Sciatic nerve (tissue), 2 donors: ENCODE measurements at regions not wholly inside any gene's neighbourhood (a gene's known extent, or its start where the extent isn't known, plus 50 kb on each side); places are given as distances from the start of the nearest gene placed in this dataset.
"Not testable (repeated sequence)": the region's sequence is repeated elsewhere in the genome, so short reads cannot be mapped to it uniquely, and the experiment has no call there.

Experiments
- ATAC-seq: fragments of 200-7000 bp; cut with Tn5 transposase; one replicate; pipeline ENCODE4 v1.9.1; 2020; ENCODE audit warnings: mild to moderate bottlenecking, moderate library complexity
- DNase-seq: peaks from one replicate; pipeline ENCODE4 v3.0.0-alpha.2; 2020; ENCODE audit warnings: low spot score
- intact Hi-C: fragments of 100-400 bp; cut with DNase I; formaldehyde crosslinking; loops from one replicate; pipeline ENCODE4 v1.14.2; 2022
- donor health status: DM: no; HTN: no; CAD: no.
- donor health status: DM: no; HTN: no; CAD: no.

DNA sequence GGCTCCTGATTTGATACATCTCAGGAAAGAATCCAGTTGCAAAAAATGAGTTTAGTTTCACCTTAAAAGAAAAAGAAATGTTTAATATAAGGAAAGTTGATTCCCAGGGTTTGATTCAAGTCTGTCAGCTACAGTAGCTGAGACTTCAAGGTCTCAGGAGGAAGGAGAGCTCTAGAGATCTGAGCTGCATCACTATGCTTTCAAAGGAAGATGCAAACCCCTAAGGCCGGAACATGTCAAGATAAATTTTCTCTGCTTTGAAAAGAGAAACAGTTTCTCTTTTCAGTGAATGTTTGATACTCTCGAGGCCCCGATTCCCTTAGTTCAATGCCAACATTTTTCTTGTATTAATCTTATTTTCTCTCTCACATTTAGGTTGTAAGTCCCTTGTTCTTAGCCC lies 128.6 kb downstream of the RGPD3 start:
- intact Hi-C loops, result no loop called here
- DNase-seq, result no peak
- ATAC-seq, result no peak

DNA sequence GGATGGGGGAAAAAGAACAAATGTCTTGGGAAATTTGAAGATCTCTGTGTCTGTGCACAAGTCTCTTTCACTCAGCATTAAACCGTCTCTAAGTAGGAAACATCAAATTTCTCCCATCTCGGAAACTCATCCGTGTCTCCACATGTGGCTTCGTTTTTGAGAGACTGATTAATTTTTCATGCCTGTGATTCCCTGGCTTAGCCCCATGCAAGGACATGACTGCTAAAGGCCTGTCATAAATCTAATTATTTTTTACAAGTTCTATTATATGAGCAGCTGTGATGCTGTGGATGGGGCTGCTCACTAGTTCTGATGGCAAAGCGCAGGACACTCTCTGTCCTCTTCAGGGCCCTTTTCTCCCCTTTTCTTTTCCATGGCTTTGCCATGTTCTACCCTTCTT lies 129.1 kb downstream of the RGPD3 start:
- intact Hi-C loops, result no loop called here
- no peak for DNase-seq
- ATAC-seq, result no peak

- no peak for DNase-seq
- no peak for ATAC-seq
- intact Hi-C loops, result no loop called here
Observed at GRCh38 chr2:106338043-106338442, 130.2 kb downstream of the RGPD3 start.

DNA sequence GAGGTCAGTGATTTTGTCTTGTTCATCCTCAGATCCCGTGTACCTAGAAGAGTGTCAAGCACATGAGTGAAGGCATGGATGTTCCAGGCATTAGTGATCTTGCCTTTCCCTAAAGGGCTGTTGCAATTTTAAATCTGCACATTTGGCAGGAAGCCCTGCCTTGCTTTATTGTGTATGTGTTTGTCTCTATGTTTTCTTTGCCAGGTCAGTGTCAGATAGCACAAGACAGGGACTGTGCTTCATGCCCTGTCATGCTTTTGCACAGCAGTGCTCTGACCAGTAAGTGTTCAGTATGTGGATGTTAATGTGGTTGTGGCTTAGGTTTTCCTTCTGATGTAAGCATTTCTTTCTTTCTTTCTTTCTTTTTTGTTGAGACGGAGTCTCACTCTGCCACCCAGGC lies 131.5 kb downstream of the RGPD3 start:
- intact Hi-C loops, result no loop called here
- DNase-seq, result no peak
- ATAC-seq, result no peak

- ATAC-seq (no peak), DNase-seq (no peak)
- intact Hi-C loops, result no loop called here
Observed at GRCh38 chr2:106336108-106336507, 132.1 kb downstream of the RGPD3 start.

DNA sequence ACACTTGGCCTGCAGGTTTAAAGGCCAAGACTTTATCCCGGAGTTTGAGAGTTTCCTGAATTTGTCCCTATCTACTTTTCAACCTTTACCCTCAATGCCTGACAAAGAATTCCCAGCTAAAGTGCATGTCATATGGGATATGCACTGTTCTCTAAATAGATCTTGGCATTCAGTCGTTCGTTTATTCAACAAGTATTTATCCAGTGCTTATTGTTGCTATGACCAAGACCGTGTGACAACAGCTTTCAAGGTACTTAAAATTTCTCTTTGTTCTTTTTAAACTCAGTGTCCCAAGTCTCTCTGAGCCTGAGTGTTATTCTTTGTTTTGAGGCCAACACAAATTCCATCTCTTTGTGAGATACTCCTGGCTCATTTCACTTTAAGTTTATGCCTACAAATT lies 133.4 kb downstream of the RGPD3 start:
- ATAC-seq, result no peak
- DNase-seq, result no peak
- intact Hi-C loops, result no loop called here

DNA sequence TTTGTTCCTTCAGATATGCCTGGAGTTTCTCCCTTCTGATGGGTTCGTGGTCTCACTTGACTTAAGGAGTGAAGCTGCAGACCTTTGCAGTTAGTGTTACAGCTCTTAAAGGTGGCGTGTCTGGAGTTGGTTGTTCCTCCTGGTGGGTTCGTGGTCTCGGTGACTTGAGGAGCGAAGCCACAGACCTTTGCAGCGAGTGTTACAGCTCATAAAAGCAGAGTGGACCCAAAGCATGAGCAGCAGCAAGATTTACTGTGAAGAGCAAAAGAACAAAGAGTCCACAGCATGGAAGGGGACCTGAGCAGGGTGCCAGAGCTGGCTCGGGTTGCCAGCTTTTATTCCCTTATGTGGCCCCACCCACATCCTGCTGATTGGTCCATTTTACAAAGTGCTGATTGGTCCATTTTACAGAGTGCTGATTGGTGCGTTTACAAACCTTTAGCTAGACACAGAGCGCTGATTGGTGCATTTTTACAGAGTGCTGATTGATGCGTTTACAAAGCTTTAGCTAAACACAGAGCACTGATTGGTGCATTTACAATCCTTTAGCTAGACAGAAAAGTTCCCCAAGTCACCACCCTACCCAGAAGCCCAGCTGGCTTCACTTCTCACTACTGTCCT lies 134.8 kb downstream of the RGPD3 start:
- intact Hi-C loops, DNase-seq: not testable (repeated sequence)

GRCh38 chr2:106332054-106332453 lies 136.2 kb downstream of the RGPD3 start:
- ATAC-seq (no peak), DNase-seq (no peak)
- intact Hi-C loops, result no loop called here

More for the DNA sequence above, 134.8 kb downstream of the RGPD3 start:
- not testable (repeated sequence) for ATAC-seq

GRCh38 chr2:106330384-106331261 lies 136.5 kb upstream of the UXS1 start:
- DNase-seq, intact Hi-C loops, ATAC-seq: not testable (repeated sequence)

GRCh38 chr2:106323337-106324013 lies 129.4 kb upstream of the UXS1 start:
- ATAC-seq (no peak), DNase-seq (no peak)
- intact Hi-C loops, result no loop called here

DNA sequence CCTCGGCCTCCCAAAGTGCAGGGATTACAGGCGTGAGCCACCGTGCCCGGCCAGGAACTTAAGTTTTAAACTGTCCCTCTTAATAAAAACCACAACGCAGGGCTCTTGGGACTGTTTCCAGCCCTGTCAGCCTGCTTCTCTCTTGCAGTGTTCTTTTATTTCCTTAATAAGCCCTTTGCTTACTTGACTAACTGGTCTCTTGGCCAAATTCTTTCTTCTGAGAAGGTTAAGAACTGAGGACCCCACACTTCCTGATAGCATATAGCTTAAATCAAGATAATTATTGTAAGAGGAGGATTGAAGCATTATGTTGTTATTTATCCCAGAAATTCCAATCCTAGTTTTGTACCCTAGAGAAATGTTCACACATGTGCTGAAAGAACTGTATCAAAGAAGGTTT lies 128.2 kb upstream of the UXS1 start:
- intact Hi-C loops, result no loop called here
- peak; percentile 52 for ATAC-seq
- no peak for DNase-seq

- intact Hi-C loops, ATAC-seq, DNase-seq: not testable (repeated sequence)
Observed at GRCh38 chr2:106320439-106320838, 126.3 kb upstream of the UXS1 start.

GRCh38 chr2:106316915-106317314 lies 122.8 kb upstream of the UXS1 start:
- ATAC-seq, result peak; percentile 38
- intact Hi-C loops, result no loop called here
- DNase-seq, result no peak

- DNase-seq (no peak), ATAC-seq (no peak)
- intact Hi-C loops, result no loop called here
Observed at GRCh38 chr2:106314444-106314843, 120.3 kb upstream of the UXS1 start.

- intact Hi-C loops, result no loop called here
- DNase-seq, result no peak
- ATAC-seq, result no peak
Observed at GRCh38 chr2:106311041-106311370, 116.9 kb upstream of the UXS1 start.

DNA sequence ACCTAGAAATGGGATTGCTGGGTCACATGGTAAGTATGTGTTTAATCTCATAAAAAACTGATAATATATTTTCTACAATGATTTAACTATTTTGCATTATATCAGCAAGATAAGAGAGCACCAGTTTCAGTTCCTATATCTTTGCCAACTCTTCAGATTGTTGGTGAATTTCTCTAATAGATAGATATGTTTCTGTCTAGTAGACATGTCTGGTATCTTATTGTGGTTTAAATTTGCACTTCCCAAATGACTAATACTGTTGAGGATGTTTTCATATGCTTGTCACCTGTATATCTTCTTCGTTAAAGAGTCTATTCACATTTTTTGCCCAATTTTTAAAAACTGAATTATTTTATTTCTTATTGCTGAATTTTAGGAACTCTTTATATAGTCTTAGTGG lies 113.8 kb upstream of the UXS1 start:
- DNase-seq (no peak), ATAC-seq (no peak)
- intact Hi-C loops, result no loop called here

DNA sequence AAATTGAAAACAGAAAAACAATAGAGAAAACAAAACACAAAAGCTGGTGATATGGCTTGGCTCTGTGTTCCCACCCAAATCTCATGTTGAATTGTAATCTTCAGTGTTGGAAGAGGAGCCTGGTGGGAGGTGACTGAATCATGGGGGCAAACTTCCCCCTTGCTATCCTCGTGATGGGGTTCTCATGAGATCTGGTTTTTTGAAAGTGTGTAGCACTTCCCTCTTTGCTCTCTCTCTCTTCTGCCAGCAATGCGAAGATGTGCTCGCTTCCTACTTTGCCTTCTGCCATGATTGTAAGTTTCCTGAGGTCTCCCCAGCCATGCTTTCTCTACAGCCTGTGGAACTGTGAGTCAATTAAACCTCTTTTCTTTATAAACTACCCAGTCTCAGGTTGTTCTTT lies 112.3 kb upstream of the UXS1 start:
- intact Hi-C loops, result no loop called here
- DNase-seq (no peak), ATAC-seq (no peak)

- DNase-seq (no peak), ATAC-seq (no peak)
- intact Hi-C loops, result no loop called here
Observed at GRCh38 chr2:106304612-106305184, 110.6 kb upstream of the UXS1 start.

- intact Hi-C loops, result no loop called here
- DNase-seq (no peak), ATAC-seq (no peak)
Observed at GRCh38 chr2:106299696-106300095, 105.6 kb upstream of the UXS1 start.
